Kidney (tissue), 13 donors: ENCODE measurements at regions not wholly inside any gene's neighbourhood (a gene's known extent, or its start where the extent isn't known, plus 50 kb on each side); places are given as distances from the start of the nearest gene placed in this dataset.
A peak's percentile ranks its signal among the peaks of the same experiment; 100 is the strongest.

ENCODE experiments used
- DNase-seq, 5 donors: peaks; one replicate each; pipeline ENCODE4 v3.0.0-alpha.2; 2013 to 2020
- FAIRE-seq: peaks from 2 replicates; lab custom pipeline; 2012; peaks lifted over from hg19 to GRCh38; lab: Jason Lieb, UNC
- H3K27ac ChIP-seq, 2 donors: one replicate each; pipeline ENCODE4 v1.7.0; 2013; ENCODE audit warnings: low read depth in 2 of 2, low read length in 2 of 2, inconsistent platforms in 1 of 2
- H3K27me3 ChIP-seq: one replicate; pipeline ENCODE4 v1.7.1; 2013; ENCODE audit warnings: low read length, inconsistent platforms; ENCODE audit not compliant: control insufficient read depth, insufficient read depth
- H3K36me3 ChIP-seq, 3 donors: one replicate each; pipeline versions ENCODE4 v1.7.0 to v1.7.1; 2013; ENCODE audit warnings: low read length in 3 of 3, control low read depth in 1 of 3, inconsistent platforms in 1 of 3; ENCODE audit not compliant: insufficient read depth in 3 of 3, control insufficient read depth in 2 of 3
- H3K4me1 ChIP-seq, 3 donors: one replicate each; pipeline versions ENCODE4 v1.7.0 to v1.7.1; 2013; ENCODE audit warnings: low read length in 3 of 3, inconsistent platforms in 1 of 3, low read depth in 1 of 3; ENCODE audit not compliant: control insufficient read depth in 2 of 3, insufficient read depth in 2 of 3
- H3K4me3 ChIP-seq, 3 donors: one replicate each; pipeline versions ENCODE4 v1.7.0 to v1.8.1; 2013; ENCODE audit warnings: low read length in 3 of 3, control low read depth in 1 of 3, inconsistent platforms in 1 of 3
- H3K9ac ChIP-seq, 3 donors: one replicate each; pipeline versions ENCODE4 v1.7.0 to v1.7.1; 2013; ENCODE audit warnings: low read length in 3 of 3, control low read depth in 1 of 3, inconsistent platforms in 1 of 3
- H3K9me3 ChIP-seq, 3 donors: one replicate each; pipeline versions ENCODE4 v1.7.0 to v1.7.1; 2013; ENCODE audit warnings: low read length in 3 of 3, control low read depth in 1 of 3, inconsistent platforms in 1 of 3; ENCODE audit not compliant: control insufficient read depth in 2 of 3, insufficient read depth in 1 of 3
- CTCF ChIP-seq: IDR thresholded peaks from 3 replicates; pipeline ENCODE4 v1.5.1; 2012; ENCODE audit warnings: mild to moderate bottlenecking, moderate library complexity, borderline replicate concordance; ENCODE audit not compliant: insufficient read depth; ENCODE audit errors: extremely low read depth
- intact Hi-C: fragments of 100-400 bp; cut with DNase I; formaldehyde crosslinking; loops from one replicate; pipeline ENCODE4 v1.11.1; 2022
- donor health status: control.
- donor health status: control.
- donor health status: control.
- donor health status: control.
- donor health status: control.
- donor health status: DM: yes; HTN: yes; CAD: no.
- donor health status: Normal renal cell carcinoma (clear cell type).

- Histone ChIP-seq H3K4me1 (no peaks in the 10 kb centered on the region), H3K36me3 (no peaks in the 10 kb centered on the region), H3K9ac (no peak overlapping the region), H3K27me3 (no peaks in the 10 kb centered on the region), H3K4me3 (no peak overlapping the region), H3K9me3 (no peaks in the 10 kb centered on the region), H3K27ac (no peak overlapping the region)
- no peak for FAIRE-seq
- DNase-seq = no peak
- intact Hi-C loops = no loop called here
- peak; percentile 5 for TF ChIP-seq CTCF
Measured at GRCh38 chr15:47963265-47963664, 157.5 kb upstream of the SLC24A5 start.

DNA sequence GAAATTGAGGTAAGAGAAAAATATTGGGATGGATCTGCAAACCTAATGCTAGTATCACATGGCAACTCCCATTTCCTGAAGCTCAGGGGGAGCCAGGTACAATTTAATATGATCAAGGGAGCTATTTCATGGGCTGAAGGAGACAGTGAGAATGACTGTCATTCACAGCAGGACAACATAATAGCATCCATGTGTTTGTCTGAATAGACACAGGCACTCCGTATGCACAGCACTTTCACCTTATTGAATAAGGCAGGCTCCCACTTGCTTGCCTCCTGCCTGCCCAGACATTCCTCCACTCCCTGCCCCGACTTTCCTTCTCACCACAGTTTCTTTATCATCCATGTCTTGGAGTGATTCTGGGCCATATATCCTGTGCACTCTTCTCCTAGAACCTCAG, 156.6 kb upstream of the SLC24A5 start:
- Histone ChIP-seq H3K27ac (no peak overlapping the region), H3K36me3 (no peaks in the 10 kb centered on the region)

GRCh38 chr15:47965297-47965696, 155.5 kb upstream of the SLC24A5 start:
- Histone ChIP-seq H3K27me3 (no peaks in the 10 kb centered on the region), H3K36me3 (no peaks in the 10 kb centered on the region), H3K4me1 (no peaks in the 10 kb centered on the region), H3K4me3 (no peak overlapping the region), H3K9ac (no peak overlapping the region), H3K27ac (no peak overlapping the region), H3K9me3 (no peaks in the 10 kb centered on the region)
- intact Hi-C loops = no loop called here
- TF ChIP-seq CTCF = no peak
- no peak for FAIRE-seq
- DNase-seq = no peak

More for the DNA sequence above, 156.6 kb upstream of the SLC24A5 start:
- TF ChIP-seq CTCF = no peak
- FAIRE-seq (no peak), DNase-seq (no peak)
- H3K9ac ChIP-seq = no peak overlapping the region
- H3K27me3 ChIP-seq = no peaks in the 10 kb centered on the region
- H3K9me3 ChIP-seq = no peaks in the 10 kb centered on the region
- intact Hi-C loops = no loop called here
- no peaks in the 10 kb centered on the region for H3K4me1 ChIP-seq
- no peak overlapping the region for H3K4me3 ChIP-seq

DNA sequence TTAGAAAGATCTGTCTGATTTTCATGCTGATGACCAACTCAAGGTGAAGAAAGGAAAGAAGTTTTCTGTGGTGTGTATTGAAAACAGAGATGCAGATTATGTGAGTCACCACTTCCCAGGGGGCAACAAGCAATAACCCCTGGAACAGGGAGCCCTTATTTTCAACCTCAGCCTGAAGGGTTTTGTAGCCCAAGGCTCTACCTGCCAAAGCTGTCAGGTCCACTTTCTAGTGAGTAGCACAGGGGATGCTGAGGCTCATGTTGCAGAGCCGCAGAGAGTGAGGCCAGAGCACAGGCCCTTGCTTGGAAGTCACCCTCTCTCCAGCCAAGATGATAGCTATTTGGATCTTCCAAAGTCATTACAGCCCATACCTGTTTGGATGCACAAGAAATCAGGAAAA, 152.2 kb upstream of the SLC24A5 start:
- intact Hi-C loops = no loop called here

More for the DNA sequence above, 152.2 kb upstream of the SLC24A5 start:
- Histone ChIP-seq H3K36me3 (no peaks in the 10 kb centered on the region), H3K4me1 (no peaks in the 10 kb centered on the region), H3K27me3 (no peaks in the 10 kb centered on the region), H3K9me3 (no peaks in the 10 kb centered on the region), H3K9ac (no peak overlapping the region), H3K4me3 (no peak overlapping the region), H3K27ac (no peak overlapping the region)
- TF ChIP-seq CTCF = no peak
- DNase-seq (no peak), FAIRE-seq (no peak)
